ENCODE measurements at regions not wholly inside any gene's neighbourhood (a gene's known extent, or its start where the extent isn't known, plus 50 kb on each side); places are given as distances from the start of the nearest gene placed in this dataset.
A peak's percentile ranks its signal among the peaks of the same experiment; 100 is the strongest.

GRCh38 chr5:74251141-74252035, 389.1 kb downstream of the ENC1 start:
- no peak overlapping the region for H3K4me3 ChIP-seq (replicated peaks in 1 of 3; ENCODE audit: insufficient read depth in 1 of 3, low read depth in 1 of 3, low read length in 3 of 3)
- H3K4me1 ChIP-seq (ENCODE audit: control insufficient read depth, extremely low read depth, insufficient read depth, low read length): peaks cover 9% of the 10 kb centered on the region
- DNase-seq (ENCODE audit: low read depth, low spot score): peak; percentile 89
- CTCF ChIA-PET: interaction anchor here (1.1 kb wide), 1 partner anchor 387 kb away, joined by 3 read pairs; no protein-coding TSS in a partner anchor
- peak overlapping the region; percentile 24 for H2AFZ ChIP-seq (ENCODE audit: low read depth, low read length)
- TF ChIP-seq POLR2A (IDR thresholded peaks at IDR 0.05; ENCODE audit: low read depth, low read length) (no peak), GATA2 (IDR thresholded peaks at IDR 0.05; ENCODE audit: insufficient read depth, insufficient read length, low read depth, low read length) (no peak), MYC (IDR thresholded peaks at IDR 0.05; ENCODE audit: low read depth, low read length) (no peak), CTCF (IDR thresholded peaks at IDR 0.05; ENCODE audit: extremely low read depth in 1 of 2, insufficient read depth in 1 of 2, low read depth in 1 of 2, low read length in 2 of 2) (no peak), EZH2 (IDR thresholded peaks at IDR 0.05; ENCODE audit: borderline replicate concordance, low read depth, low read length, severe bottlenecking) (no peak), JUN (IDR thresholded peaks at IDR 0.05; ENCODE audit: borderline replicate concordance, insufficient read depth, insufficient read length, low read depth) (no peak), POLR2AphosphoS5 (IDR thresholded peaks at IDR 0.05; ENCODE audit: insufficient read depth, low read depth, low read length) (no peak), FOS (IDR thresholded peaks at IDR 0.05; ENCODE audit: borderline replicate concordance, insufficient read depth, low read length) (no peak), MAX (IDR thresholded peaks at IDR 0.05; ENCODE audit: insufficient read depth, insufficient read length) (no peak)
- POLR2A ChIA-PET: no interaction called here
- intact Hi-C loops (cut with micrococcal nuclease): loop anchor here (1.0 to 2.0 kb wide), 2 partner anchors 125 to 389 kb away; partner anchors contain the start of gene ENC1
- H3K27ac ChIP-seq (ENCODE audit: insufficient read depth, low read depth, low read length): no peak overlapping the region
- no peaks in the 10 kb centered on the region for H3K9me1 ChIP-seq (replicated peaks; ENCODE audit: control insufficient read depth, extremely low read depth, insufficient read depth, low read length)
- no peaks in the 10 kb centered on the region for H4K20me1 ChIP-seq (replicated peaks; ENCODE audit: control insufficient read depth, extremely low read depth, insufficient read depth, low read length)
- H3K36me3 ChIP-seq (ENCODE audit: control insufficient read depth in 2 of 2, extremely low read depth in 1 of 2, insufficient read depth in 2 of 2, low read length in 2 of 2): no peaks in the 10 kb centered on the region
- no peaks in the 10 kb centered on the region for H3K9me3 ChIP-seq (replicated peaks; ENCODE audit: control insufficient read depth, insufficient read depth, low read length)
- FAIRE-seq: peak; percentile 76
- H3K4me2 ChIP-seq (ENCODE audit: insufficient read depth, low read length): peak overlapping the region; percentile 5
- no TSS peak for BruUV-seq (replicated peaks)
- dilution Hi-C loops (cut with MboI; ENCODE audit: extremely low pct_ligation_motif_present, low sequenced_read_pairs): no loop called here
- H3K9ac ChIP-seq (replicated peaks; ENCODE audit: extremely low read depth, insufficient read depth, low read length): no peak overlapping the region
- H3K79me2 ChIP-seq (ENCODE audit: control insufficient read depth, insufficient read depth, low read length): no peaks in the 10 kb centered on the region
- peaks cover 4 to 5% of the 10 kb centered on the region in 2 experiments for H3K27me3 ChIP-seq (ENCODE audit: control insufficient read depth in 2 of 2, insufficient read depth in 2 of 2, low read length in 2 of 2)

Measured in endothelial cell of umbilical vein (primary cell).